Activated T-cell treated with anti-CD3 and anti-CD28 coated beads, Interleukin-2, amount 50 U/mL, for 1 hour (primary cell): ENCODE measurements at regions not wholly inside any gene's neighbourhood (a gene's known extent, or its start where the extent isn't known, plus 50 kb on each side); places are given as distances from the start of the nearest gene placed in this dataset.
A peak's percentile ranks its signal among the peaks of the same experiment; 100 is the strongest.
"Not testable (repeated sequence)": the region's sequence is repeated elsewhere in the genome, so short reads cannot be mapped to it uniquely, and the experiment has no call there.

ENCODE experiments used
- DNase-seq: peaks from one replicate; pipeline ENCODE4 v3.0.0-alpha.2; 2020

DNA sequence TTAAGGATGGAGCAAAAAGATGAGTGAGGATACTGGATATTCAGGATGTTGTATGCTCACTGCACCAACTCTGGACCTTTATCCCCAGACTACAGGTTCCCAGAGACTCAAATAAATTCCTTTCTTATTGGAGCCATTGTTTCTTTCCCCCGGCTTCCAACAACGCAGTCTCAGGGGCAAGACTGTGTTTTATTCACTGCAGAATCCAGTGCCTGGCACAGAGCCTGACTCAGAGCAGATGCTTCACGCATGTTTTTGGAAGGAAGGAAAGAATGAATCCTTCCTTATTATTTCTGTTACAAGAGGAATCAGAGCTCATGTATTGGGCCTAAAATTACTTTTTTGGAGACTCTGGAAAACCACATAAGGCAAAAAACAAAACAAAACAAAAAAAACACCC is 96.0 kb upstream of the VGLL4 start:
- DNase-seq, result no peak

DNA sequence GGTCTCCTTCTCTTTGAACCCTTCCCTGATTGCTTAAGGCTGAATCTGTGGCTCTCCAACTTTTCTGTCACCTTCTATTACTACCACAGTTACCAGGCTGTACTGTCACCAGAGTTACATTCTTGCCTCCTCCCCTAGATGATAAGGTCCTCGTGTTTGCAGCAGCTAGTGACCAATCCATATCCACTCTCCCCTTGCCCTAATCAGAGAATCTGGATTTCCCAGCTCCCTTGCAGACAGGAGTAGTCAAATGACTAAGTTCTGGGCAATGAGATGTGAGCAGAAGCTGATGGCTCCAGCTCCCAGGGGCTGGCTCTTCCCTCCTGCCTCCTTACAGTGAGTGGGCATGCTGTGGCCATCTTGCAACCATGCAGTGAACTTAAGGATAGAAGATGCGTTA is 95.4 kb upstream of the VGLL4 start:
- DNase-seq, result no peak

- DNase-seq, result no peak
These were observed 94.0 kb upstream of the VGLL4 start for GRCh38 chr3:11737742-11738141.

- no peak for DNase-seq
These were observed 92.6 kb upstream of the VGLL4 start for GRCh38 chr3:11736136-11736833.

- DNase-seq, result no peak
These were observed 91.9 kb upstream of the VGLL4 start for GRCh38 chr3:11735638-11736037.

DNA sequence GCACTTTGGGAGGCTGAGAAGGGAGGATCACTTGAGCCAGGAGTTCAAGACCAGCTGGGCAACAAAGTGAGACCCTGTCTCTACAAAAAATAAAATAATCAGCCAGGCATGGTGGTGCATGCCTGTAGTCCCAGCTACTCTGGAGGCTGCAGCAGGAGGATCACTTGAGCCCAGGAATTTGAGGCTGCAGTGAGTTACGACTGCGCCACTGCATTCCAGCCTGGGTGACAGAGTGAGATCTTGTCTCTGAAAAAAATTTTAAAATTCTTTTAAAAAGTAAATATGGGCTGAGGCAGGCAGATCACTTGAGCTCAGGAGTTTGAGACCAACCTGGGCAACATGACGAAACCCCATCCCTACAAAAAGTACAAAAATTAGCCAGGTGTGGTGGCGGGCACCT is 91.4 kb upstream of the VGLL4 start:
- DNase-seq, result not testable (repeated sequence)

DNA sequence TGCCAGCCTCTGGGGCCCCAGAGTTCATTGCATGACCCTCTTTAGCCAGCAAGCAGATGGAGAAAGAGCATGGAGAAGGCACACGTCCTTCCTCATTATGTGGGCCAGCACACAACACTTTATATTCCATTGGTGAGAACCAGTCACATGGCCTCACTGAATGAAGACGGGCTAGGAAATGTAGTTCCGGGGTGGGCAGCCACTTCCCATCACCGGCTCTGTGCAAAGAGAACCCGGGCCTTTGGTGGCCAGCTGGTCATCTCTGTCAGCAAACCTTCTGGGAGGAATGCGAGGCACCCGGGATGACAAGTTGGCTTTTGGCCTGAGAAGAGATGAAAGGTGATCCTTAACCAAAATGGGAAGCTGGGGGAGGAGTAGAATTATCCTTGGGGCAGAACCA is 90.2 kb upstream of the VGLL4 start:
- no peak for DNase-seq

DNA sequence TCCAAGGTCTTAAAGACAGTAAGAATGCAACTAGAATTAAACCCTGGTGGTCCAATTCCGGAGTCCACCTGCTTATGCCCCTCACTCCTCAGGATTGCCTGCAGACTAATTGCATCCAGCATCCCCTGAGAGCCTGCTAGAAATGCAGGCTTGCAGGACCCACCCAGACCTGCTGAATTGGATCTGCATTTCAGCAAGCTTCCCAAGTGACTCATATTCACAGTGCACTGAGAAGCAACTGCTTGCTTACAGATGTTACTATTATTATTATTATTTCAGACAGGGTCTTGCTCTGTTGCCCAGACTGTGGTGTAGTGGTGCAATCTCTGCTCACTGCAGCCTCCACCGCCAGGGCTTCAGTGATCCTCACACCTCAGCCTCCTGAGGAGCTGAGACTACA is 83.5 kb upstream of the VGLL4 start:
- no peak for DNase-seq

GRCh38 chr3:11726146-11726545 is 82.4 kb upstream of the VGLL4 start:
- no peak for DNase-seq

DNA sequence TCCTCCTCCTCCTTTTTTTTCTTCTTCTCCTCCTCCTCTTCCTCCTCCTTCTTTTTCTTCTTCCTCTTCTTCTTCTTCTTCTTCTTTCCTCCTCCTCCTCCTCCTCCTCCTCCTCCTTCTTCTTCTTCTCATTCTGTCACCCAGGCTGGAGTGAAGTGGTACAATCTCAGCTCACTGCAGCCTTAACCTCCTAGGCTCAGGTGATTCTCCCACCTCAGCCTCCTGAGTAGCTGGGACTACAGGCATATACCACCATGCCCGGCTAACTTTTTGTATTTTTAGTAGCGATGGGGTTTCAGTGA is 81.6 kb upstream of the VGLL4 start:
- not testable (repeated sequence) for DNase-seq

- no peak for DNase-seq
These were observed 81.1 kb upstream of the VGLL4 start for GRCh38 chr3:11724615-11725339.

- no peak for DNase-seq
These were observed 77.8 kb upstream of the VGLL4 start for GRCh38 chr3:11721479-11721878.

- no peak for DNase-seq
These were observed 77.2 kb upstream of the VGLL4 start for GRCh38 chr3:11720917-11721411.

- DNase-seq, result peak; percentile 65
These were observed 76.7 kb upstream of the VGLL4 start for GRCh38 chr3:11720304-11720898.

DNA sequence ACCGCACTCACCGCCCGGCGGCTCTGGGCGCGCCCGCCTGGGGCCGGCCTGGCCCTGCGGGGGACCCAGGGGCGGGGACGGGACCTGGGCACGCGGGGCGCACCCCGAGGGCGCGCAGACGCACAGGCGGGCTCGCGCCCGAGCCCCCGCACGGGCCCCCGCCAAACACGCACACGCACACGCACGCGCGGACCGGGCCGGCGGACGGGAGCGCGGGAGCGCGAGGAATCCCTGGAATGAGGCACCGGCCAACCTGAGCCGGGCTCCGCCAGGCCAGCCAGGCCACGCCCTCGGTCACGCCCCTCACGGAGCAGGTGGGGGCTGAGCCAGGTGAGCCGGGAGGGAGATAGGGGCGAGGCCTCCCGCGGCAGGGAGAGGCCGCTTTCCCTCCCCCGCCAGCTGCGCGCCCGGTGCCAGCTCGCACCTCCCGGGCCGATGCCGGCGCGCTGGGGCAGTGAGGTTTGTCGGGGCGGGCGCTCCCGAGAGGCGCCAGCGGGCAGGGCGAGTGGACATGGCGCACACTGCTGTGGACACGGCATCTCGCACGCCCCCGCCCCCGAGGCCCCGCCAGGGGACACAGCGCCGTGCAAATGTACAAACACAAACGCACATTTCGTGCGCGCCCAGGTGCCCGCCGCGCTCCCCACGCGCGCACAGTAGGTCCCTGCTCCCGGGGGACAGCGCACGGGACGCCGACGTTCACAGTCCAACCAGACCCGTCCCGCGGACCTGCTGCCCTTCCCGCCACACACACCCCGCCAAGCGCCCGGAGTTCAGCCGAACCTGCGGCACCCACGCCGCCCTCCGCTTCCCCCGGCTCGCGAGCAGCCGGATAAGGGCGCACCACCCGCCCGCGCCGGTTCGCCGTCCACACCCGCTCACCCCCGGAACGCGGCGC is 75.9 kb upstream of the VGLL4 start:
- DNase-seq, result peak; percentile 88

GRCh38 chr3:11718637-11719405 is 75.1 kb upstream of the VGLL4 start:
- DNase-seq, result peak; percentile 38

DNA sequence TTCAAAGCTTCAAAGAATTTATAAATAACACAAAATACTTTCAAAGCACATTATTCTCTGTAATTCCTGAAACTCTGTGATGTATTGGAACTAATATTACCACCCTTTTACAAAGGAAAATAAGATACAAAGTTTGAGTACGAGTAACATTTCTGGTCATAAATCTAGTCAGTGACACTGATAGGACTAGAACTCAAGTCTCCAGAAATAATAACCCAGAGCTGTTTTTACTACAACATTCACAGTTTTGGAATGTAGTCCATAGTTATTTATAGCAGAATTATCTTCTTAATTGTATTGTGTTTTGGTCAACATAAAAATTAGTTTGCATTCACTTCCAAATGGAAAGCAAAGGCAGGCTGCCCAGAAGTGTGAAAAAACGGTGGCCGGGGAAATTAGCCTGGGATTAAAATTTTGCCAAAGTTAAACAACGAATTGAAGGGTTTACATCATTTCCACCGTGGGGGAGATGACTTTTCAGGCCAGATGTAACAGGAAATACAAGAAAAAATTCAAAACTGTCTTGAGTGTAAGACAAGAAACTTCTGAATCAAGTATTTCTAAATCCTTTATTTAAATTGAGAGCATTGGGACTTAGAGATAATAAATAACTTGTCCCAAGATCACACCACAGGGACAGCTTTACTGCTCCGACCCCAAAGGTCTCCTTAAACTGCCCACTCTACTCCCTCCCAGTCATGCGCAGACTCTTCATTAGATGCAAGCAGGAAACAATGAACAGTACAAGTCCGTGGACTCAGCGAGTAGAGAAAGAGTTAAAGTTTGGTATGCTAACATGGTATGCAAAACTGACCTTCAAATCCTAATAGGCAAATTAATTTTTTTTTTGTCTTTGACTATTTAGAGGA is 74.3 kb upstream of the VGLL4 start:
- DNase-seq, result no peak

GRCh38 chr3:11717301-11717700 is 73.6 kb upstream of the VGLL4 start:
- DNase-seq, result no peak

- DNase-seq, result no peak
These were observed 73.0 kb upstream of the VGLL4 start for GRCh38 chr3:11716573-11717290.

DNA sequence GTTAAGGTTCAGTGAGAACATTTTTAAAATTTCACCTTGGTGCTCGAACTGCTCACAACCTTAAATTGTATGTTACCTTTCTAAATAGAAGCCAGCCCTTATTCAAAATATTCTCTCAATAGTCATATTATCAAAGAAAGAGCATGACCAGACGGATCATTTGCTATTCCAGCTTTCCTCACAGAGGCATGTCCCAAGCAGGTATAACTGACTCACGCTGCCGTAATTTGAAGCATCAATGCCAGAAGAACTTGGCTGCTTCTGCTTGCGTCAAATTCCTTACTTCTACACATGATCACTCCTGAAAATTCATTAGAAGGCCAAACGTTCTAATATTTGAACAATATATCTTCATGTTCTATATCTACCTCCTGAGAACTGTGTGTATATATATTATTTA is 69.5 kb upstream of the VGLL4 start:
- DNase-seq, result no peak

GRCh38 chr3:11712646-11713045 is 68.9 kb upstream of the VGLL4 start:
- DNase-seq, result no peak
